H9 (cell line): ENCODE measurements at regions not wholly inside any gene's neighbourhood (a gene's known extent, or its start where the extent isn't known, plus 50 kb on each side); places are given as distances from the start of the nearest gene placed in this dataset.

Experiments used
- DNase-seq: peaks from one replicate; pipeline ENCODE4 v3.0.0-alpha.2; 2017
- H2AFZ ChIP-seq: one replicate; pipeline ENCODE4 v1.6.1; 2013; ENCODE audit warnings: mild to moderate bottlenecking, low read length, control low read depth, moderate library complexity
- H2AK5ac ChIP-seq: 2 replicates; pipeline ENCODE4 v1.6.1; 2013; ENCODE audit warnings: low read length, control low read depth, mixed read lengths; ENCODE audit not compliant: insufficient read length
- H2BK120ac ChIP-seq: one replicate; pipeline ENCODE4 v1.6.1; 2013; ENCODE audit warnings: low read depth, mild to moderate bottlenecking, low read length, control low read depth, inconsistent platforms; ENCODE audit not compliant: poor library complexity, severe bottlenecking
- H2BK12ac ChIP-seq: 2 replicates; pipeline ENCODE4 v1.6.1; 2013; ENCODE audit warnings: low read length, control low read depth, mixed read lengths, low read depth; ENCODE audit not compliant: insufficient read length
- H2BK15ac ChIP-seq: 2 replicates; pipeline ENCODE4 v1.6.1; 2013; ENCODE audit warnings: low read depth, low read length, control low read depth
- H2BK20ac ChIP-seq: one replicate; pipeline ENCODE4 v1.6.1; 2013; ENCODE audit warnings: low read depth, mild to moderate bottlenecking, low read length, control low read depth, inconsistent platforms; ENCODE audit not compliant: poor library complexity, severe bottlenecking
- H2BK5ac ChIP-seq: 2 replicates; pipeline ENCODE4 v1.6.1; 2013; ENCODE audit warnings: low read length, control low read depth, mixed read lengths; ENCODE audit not compliant: insufficient read length
- H3K14ac ChIP-seq: 2 replicates; pipeline ENCODE4 v1.6.1; 2013; ENCODE audit warnings: low read length, control low read depth; ENCODE audit not compliant: insufficient read depth
- H3K18ac ChIP-seq: 2 replicates; pipeline ENCODE4 v1.6.1; 2013; ENCODE audit warnings: low read depth, mild to moderate bottlenecking, mixed read lengths, low read length, control low read depth; ENCODE audit not compliant: insufficient read length
- H3K23ac ChIP-seq: 2 replicates; pipeline ENCODE4 v1.6.1; 2013; ENCODE audit warnings: low read length, control low read depth, mixed read lengths, low read depth; ENCODE audit not compliant: insufficient read length
- H3K23me2 ChIP-seq: 2 replicates; pipeline ENCODE4 v1.6.1; 2013; ENCODE audit warnings: low read depth, mild to moderate bottlenecking, mixed read lengths, low read length, control low read depth; ENCODE audit not compliant: insufficient read length, poor library complexity, severe bottlenecking
- H3K27ac ChIP-seq: 2 replicates; pipeline ENCODE4 v1.5.1; 2013; ENCODE audit warnings: low read length, control low read depth, mixed read lengths, low read depth; ENCODE audit not compliant: insufficient read length
- H3K27me3 ChIP-seq: 2 replicates; pipeline ENCODE4 v1.6.1; 2013; ENCODE audit warnings: low read length, control low read depth, inconsistent platforms; ENCODE audit not compliant: insufficient read depth
- H3K4ac ChIP-seq: 2 replicates; pipeline ENCODE4 v1.6.1; 2013; ENCODE audit warnings: low read depth, mild to moderate bottlenecking, control low read depth, inconsistent platforms, low read length, moderate library complexity
- H3K4me1 ChIP-seq: 2 replicates; pipeline ENCODE4 v1.6.1; 2013; ENCODE audit warnings: low read length, control low read depth, inconsistent platforms; ENCODE audit not compliant: insufficient read depth
- H3K4me2 ChIP-seq: 2 replicates; pipeline ENCODE4 v1.6.1; 2013; ENCODE audit warnings: low read length, control low read depth, mixed read lengths; ENCODE audit not compliant: insufficient read length, insufficient read depth
- H3K56ac ChIP-seq: 2 replicates; pipeline ENCODE4 v1.6.1; 2013; ENCODE audit warnings: low read depth, mild to moderate bottlenecking, mixed read lengths, low read length, control low read depth; ENCODE audit not compliant: insufficient read length
- H3K79me1 ChIP-seq: 2 replicates; pipeline ENCODE4 v1.6.1; 2013; ENCODE audit warnings: low read depth, mild to moderate bottlenecking, moderate library complexity, low read length, control low read depth, inconsistent platforms; ENCODE audit not compliant: insufficient read depth, poor library complexity, severe bottlenecking
- H3K79me2 ChIP-seq: 2 replicates; pipeline ENCODE4 v1.6.1; 2013; ENCODE audit warnings: low read length, control low read depth, inconsistent platforms; ENCODE audit not compliant: insufficient read depth
- H3K9ac ChIP-seq: 2 replicates; pipeline ENCODE4 v1.6.1; 2013; ENCODE audit warnings: low read length, control low read depth, mixed read lengths; ENCODE audit not compliant: insufficient read length; ENCODE audit errors: extremely low read depth
- H3K9me3 ChIP-seq: one replicate; pipeline ENCODE4 v1.6.1; 2013; ENCODE audit warnings: low read depth, low read length, inconsistent platforms; ENCODE audit not compliant: control insufficient read depth
- H3T11ph ChIP-seq: one replicate; pipeline ENCODE4 v1.6.1; 2013; ENCODE audit warnings: mild to moderate bottlenecking, low read length, control low read depth, inconsistent platforms
- H4K20me1 ChIP-seq: one replicate; pipeline ENCODE4 v1.6.1; 2013; ENCODE audit not compliant: control insufficient read depth, insufficient read length, insufficient read depth
- H4K5ac ChIP-seq: 2 replicates; pipeline ENCODE4 v1.6.1; 2013; ENCODE audit warnings: low read depth, mild to moderate bottlenecking, mixed read lengths, low read length, control low read depth; ENCODE audit not compliant: insufficient read length
- H4K8ac ChIP-seq: replicated peaks from 2 replicates; pipeline ENCODE4 v1.6.1; 2013; ENCODE audit warnings: low read length, control low read depth, mixed read lengths, low read depth; ENCODE audit not compliant: insufficient read length
- H4K91ac ChIP-seq: 2 replicates; pipeline ENCODE4 v1.6.1; 2013; ENCODE audit warnings: low read depth, mild to moderate bottlenecking, moderate library complexity, mixed read lengths, low read length, control low read depth; ENCODE audit not compliant: insufficient read length
- H3K27ac Mint-ChIP-seq, 3 experiments: 2 replicates in 2 of 3; 3 replicates in 1 of 3; pipeline ENCODE4 v1.8.0; 2020 to 2021; ENCODE audit warnings: mixed read lengths in 3 of 3, mild to moderate bottlenecking in 1 of 3, moderate library complexity in 1 of 3
- H3K27me3 Mint-ChIP-seq: 2 replicates; pipeline ENCODE4 v1.8.0; 2021; ENCODE audit warnings: low read depth, mild to moderate bottlenecking, moderate library complexity, mixed read lengths
- H3K36me3 Mint-ChIP-seq, 3 experiments: 2 replicates in 2 of 3; 3 replicates in 1 of 3; pipeline ENCODE4 v1.8.0; 2020 to 2021; ENCODE audit warnings: low read depth in 3 of 3, mixed read lengths in 3 of 3; ENCODE audit not compliant: insufficient read depth in 1 of 3
- H3K4me1 Mint-ChIP-seq, 2 experiments: 2 replicates each; pipeline ENCODE4 v1.8.0; 2020; ENCODE audit warnings: mixed read lengths in 2 of 2
- H3K4me3 Mint-ChIP-seq, 2 experiments: 2 replicates in 1 of 2; 3 replicates in 1 of 2; pipeline ENCODE4 v1.8.0; 2020 to 2021; ENCODE audit warnings: mild to moderate bottlenecking in 2 of 2, mixed read lengths in 2 of 2, moderate library complexity in 1 of 2
- H3K9me3 Mint-ChIP-seq, 2 experiments: 2 replicates in 1 of 2; 3 replicates in 1 of 2; pipeline ENCODE4 v1.8.0; 2020; ENCODE audit warnings: mild to moderate bottlenecking in 2 of 2, mixed read lengths in 2 of 2, moderate library complexity in 1 of 2
- CTCF ChIP-seq: fragments of 200-600 bp; sonication (generic); conservative IDR thresholded peaks from 3 replicates; pipeline ENCODE4 v1.8.0; 2021; ENCODE audit warnings: antibody characterized with exemption, mild to moderate bottlenecking
- WGBS: extraction: QIAGEN DNeasy Blood & Tissue Kit; methylation state at CpG from one replicate; pipeline ENCODE4 v1.1.7; 2013; ENCODE audit warnings: missing lambda C conversion rate, low lambda C conversion rate, mixed read lengths; ENCODE audit not compliant: insufficient read length; ENCODE audit errors: extremely low coverage; 5-methylcytosine and 5-hydroxymethylcytosine counted together

GRCh38 chr4:111792632-111793031 is 352.6 kb upstream of the FAM241A start:
- H2AK5ac ChIP-seq: no peak overlapping the region
- no peaks in the 10 kb centered on the region for H3K9me3 ChIP-seq
- H2AFZ ChIP-seq: no peak overlapping the region
- H3K79me2 ChIP-seq: no peaks in the 10 kb centered on the region
- H3K56ac ChIP-seq: no peak overlapping the region
- H4K20me1 ChIP-seq: no peaks in the 10 kb centered on the region
- peaks cover 3% of the 10 kb centered on the region; the same call in 1 of the 2 replicates for H3K4me1 ChIP-seq
- no peak overlapping the region for H3K9ac ChIP-seq
- WGBS: no CpG with 5 or more reads among the region's 1 CpG
- H3K36me3 Mint-ChIP-seq: no peaks in the 10 kb centered on the region
- H4K8ac ChIP-seq: no peak overlapping the region
- H3T11ph ChIP-seq: no peak overlapping the region
- no peak overlapping the region for H4K5ac ChIP-seq
- no peak overlapping the region for H3K4me2 ChIP-seq
- H3K23ac ChIP-seq: no peak overlapping the region
- no peak overlapping the region for H2BK15ac ChIP-seq
- no peak overlapping the region for H2BK12ac ChIP-seq
- no peak for TF ChIP-seq CTCF
- H2BK20ac ChIP-seq: no peak overlapping the region
- H3K14ac ChIP-seq: no peak overlapping the region
- H3K27me3 ChIP-seq: no peaks in the 10 kb centered on the region
- no peak overlapping the region for H3K4ac ChIP-seq
- H3K79me1 ChIP-seq: no peaks in the 10 kb centered on the region
- no peak overlapping the region for H2BK120ac ChIP-seq
- H3K4me3 Mint-ChIP-seq: no peak overlapping the region
- DNase-seq: no peak
- no peak overlapping the region for H3K18ac ChIP-seq
- H3K4me1 Mint-ChIP-seq: peaks cover 31 to 36% of the 10 kb centered on the region in 2 experiments
- H4K91ac ChIP-seq: no peak overlapping the region
- peaks cover 15% of the 10 kb centered on the region for H3K27me3 Mint-ChIP-seq
- no peaks in the 10 kb centered on the region for H3K9me3 Mint-ChIP-seq
- H3K27ac Mint-ChIP-seq: no peak overlapping the region
- no peak overlapping the region for H3K27ac ChIP-seq
- H2BK5ac ChIP-seq: no peak overlapping the region
- H3K23me2 ChIP-seq: no peaks in the 10 kb centered on the region
